ENCODE measurements at regions not wholly inside any gene's neighbourhood (a gene's known extent, or its start where the extent isn't known, plus 50 kb on each side); places are given as distances from the start of the nearest gene placed in this dataset.

DNA sequence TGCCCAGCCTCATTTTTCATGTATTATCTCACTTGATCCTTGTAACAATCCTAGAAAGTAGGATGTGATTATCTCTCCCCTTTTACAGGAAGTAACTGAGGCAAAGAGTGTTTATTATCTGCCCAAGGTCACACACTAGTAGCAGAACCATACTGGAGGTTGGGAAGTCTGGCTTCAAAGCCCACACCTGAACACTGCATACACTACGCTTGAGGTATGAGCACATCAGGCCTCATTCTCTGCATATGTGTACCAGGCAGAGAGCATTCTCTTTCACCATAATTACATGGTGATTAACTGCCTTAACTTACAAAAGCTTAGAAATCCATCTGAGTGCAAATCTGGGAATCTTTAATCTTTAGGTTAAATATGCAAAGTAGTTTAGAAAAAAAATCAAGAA is 361.8 kb downstream of the MFSD1 start:
- intact Hi-C loops (cut with micrococcal nuclease; ENCODE audit: unreplicated experiment), result no loop called here
- CTCF ChIA-PET, result no interaction called here
- no TSS peak for BruUV-seq (replicated peaks)

DNA sequence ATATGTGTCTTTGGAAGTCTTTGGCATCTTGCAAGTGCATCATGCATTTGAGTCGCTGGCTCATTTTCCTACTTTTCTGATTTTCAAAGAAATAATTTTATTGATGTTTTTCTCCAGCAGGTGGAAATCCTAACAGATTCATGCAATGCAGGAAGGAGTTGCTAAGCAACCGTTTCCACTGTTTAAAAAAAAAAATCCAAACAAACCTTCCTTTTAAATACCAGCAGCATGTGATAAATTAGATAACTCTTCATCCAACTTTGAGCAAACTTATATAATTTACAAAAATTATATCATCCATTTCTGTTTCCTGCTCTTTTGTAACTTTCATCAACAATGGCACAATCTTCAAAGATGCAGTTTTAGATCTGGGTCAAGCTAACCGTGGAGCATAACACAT is 364.1 kb downstream of the MFSD1 start:
- no TSS peak for BruUV-seq (replicated peaks)
- intact Hi-C loops (cut with micrococcal nuclease; ENCODE audit: unreplicated experiment), result no loop called here
- TF ChIP-seq, protein P1, sequence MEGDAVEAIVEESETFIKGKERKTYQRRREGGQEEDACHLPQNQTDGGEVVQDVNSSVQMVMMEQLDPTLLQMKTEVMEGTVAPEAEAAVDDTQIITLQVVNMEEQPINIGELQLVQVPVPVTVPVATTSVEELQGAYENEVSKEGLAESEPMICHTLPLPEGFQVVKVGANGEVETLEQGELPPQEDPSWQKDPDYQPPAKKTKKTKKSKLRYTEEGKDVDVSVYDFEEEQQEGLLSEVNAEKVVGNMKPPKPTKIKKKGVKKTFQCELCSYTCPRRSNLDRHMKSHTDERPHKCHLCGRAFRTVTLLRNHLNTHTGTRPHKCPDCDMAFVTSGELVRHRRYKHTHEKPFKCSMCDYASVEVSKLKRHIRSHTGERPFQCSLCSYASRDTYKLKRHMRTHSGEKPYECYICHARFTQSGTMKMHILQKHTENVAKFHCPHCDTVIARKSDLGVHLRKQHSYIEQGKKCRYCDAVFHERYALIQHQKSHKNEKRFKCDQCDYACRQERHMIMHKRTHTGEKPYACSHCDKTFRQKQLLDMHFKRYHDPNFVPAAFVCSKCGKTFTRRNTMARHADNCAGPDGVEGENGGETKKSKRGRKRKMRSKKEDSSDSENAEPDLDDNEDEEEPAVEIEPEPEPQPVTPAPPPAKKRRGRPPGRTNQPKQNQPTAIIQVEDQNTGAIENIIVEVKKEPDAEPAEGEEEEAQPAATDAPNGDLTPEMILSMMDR (IDR thresholded peaks at IDR 0.05; ENCODE audit: insufficient read depth in 1 of 2, low read depth in 1 of 2, low read length in 1 of 2, severe bottlenecking in 1 of 2, unreplicated experiment in 1 of 2), result no peak
- Mint-ChIP-seq H3K4me1 (ENCODE audit: low read depth, unreplicated experiment) (no peaks in the 10 kb centered on the region), H3K27me3 (ENCODE audit: insufficient read depth, unreplicated experiment) (no peaks in the 10 kb centered on the region), H3K4me3 (ENCODE audit: unreplicated experiment) (no peak overlapping the region), H3K36me3 (ENCODE audit: insufficient read depth, unreplicated experiment) (no peaks in the 10 kb centered on the region), H3K27ac (ENCODE audit: unreplicated experiment) (no peak overlapping the region), H3K9me3 (ENCODE audit: unreplicated experiment) (no peaks in the 10 kb centered on the region)
- 0 out of 2 replicates have a peak, but pooled peaks cover 5% of the 10 kb centered on the region for H3K4me1 ChIP-seq
- no peaks in the 10 kb centered on the region for H3K9me3 ChIP-seq
- no peaks in the 10 kb centered on the region for H3K27me3 ChIP-seq (replicated peaks; ENCODE audit: control insufficient read depth, insufficient read depth, low read length)
- CTCF ChIA-PET, result no interaction called here
- no peaks in the 10 kb centered on the region for H3K36me3 ChIP-seq (ENCODE audit: control insufficient read depth, insufficient read depth, low read length)
- no peak overlapping the region for H3K4me3 ChIP-seq (ENCODE audit: low read depth, low read length)
- POLR2A ChIA-PET, result no interaction called here
- DNase-seq, result no peak

More for the DNA sequence above, 361.8 kb downstream of the MFSD1 start:
- no peaks in the 10 kb centered on the region for H3K36me3 ChIP-seq (ENCODE audit: control insufficient read depth, insufficient read depth, low read length)
- no peaks in the 10 kb centered on the region for H3K36me3 Mint-ChIP-seq (ENCODE audit: insufficient read depth, unreplicated experiment)
- no peaks in the 10 kb centered on the region for H3K9me3 ChIP-seq
- no peak overlapping the region for H3K4me3 Mint-ChIP-seq (ENCODE audit: unreplicated experiment)
- POLR2A ChIA-PET, result no interaction called here
- H3K27ac Mint-ChIP-seq (ENCODE audit: unreplicated experiment), result no peak overlapping the region
- no peaks in the 10 kb centered on the region for H3K4me1 ChIP-seq
- no peak overlapping the region for H3K4me3 ChIP-seq (ENCODE audit: low read depth, low read length)
- H3K9me3 Mint-ChIP-seq (ENCODE audit: unreplicated experiment), result no peaks in the 10 kb centered on the region
- no peaks in the 10 kb centered on the region for H3K4me1 Mint-ChIP-seq (ENCODE audit: low read depth, unreplicated experiment)
- H3K27me3 ChIP-seq (replicated peaks; ENCODE audit: control insufficient read depth, insufficient read depth, low read length), result no peaks in the 10 kb centered on the region
- TF ChIP-seq, protein P1 (IDR thresholded peaks at IDR 0.05; ENCODE audit: insufficient read depth in 1 of 2, low read depth in 1 of 2, low read length in 1 of 2, severe bottlenecking in 1 of 2, unreplicated experiment in 1 of 2), result no peak
- DNase-seq, result no peak
- H3K27me3 Mint-ChIP-seq (ENCODE audit: insufficient read depth, unreplicated experiment), result peaks cover 3% of the 10 kb centered on the region

DNA sequence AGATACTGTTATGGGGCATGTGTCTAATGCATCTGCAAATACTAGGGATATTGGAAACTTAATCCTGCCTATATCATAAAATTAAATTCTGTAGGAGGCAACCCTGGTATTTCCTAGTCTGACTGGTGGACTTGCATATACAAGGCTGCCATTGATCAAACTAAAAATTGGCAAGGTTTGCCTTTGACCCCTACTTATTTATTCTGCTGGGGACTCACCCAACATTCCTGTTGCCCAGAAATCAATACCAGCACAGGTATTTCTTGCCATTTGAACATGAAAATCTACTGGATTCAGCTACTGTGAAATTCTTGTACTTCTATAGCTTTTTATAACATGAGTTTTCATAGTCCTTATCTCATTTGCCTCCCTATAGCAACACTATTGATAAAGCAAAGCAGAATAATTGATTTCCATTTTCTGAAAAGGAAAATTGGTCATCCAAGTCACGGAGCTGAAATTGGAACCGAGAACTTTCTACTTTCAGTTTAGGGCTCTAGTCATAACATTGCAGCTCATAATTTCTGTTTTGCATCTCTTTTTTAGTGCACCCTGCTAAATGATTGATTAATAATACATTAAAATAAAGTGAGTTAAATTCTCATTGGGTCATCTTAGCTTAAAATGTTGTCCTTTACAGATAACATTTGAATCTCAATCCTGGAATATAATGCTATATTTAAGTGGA is 365.2 kb downstream of the MFSD1 start:
- ChIA-PET CTCF (no interaction called here), POLR2A (no interaction called here)
- H3K36me3 Mint-ChIP-seq (ENCODE audit: insufficient read depth, unreplicated experiment), result no peaks in the 10 kb centered on the region
- intact Hi-C loops (cut with micrococcal nuclease; ENCODE audit: unreplicated experiment), result no loop called here
- H3K27me3 Mint-ChIP-seq (ENCODE audit: insufficient read depth, unreplicated experiment), result no peaks in the 10 kb centered on the region
- H3K9me3 Mint-ChIP-seq (ENCODE audit: unreplicated experiment), result no peaks in the 10 kb centered on the region
- DNase-seq, result no peak
- no peak overlapping the region for H3K27ac Mint-ChIP-seq (ENCODE audit: unreplicated experiment)
- Histone ChIP-seq H3K9me3 (no peaks in the 10 kb centered on the region), H3K4me3 (ENCODE audit: low read depth, low read length) (no peak overlapping the region), H3K36me3 (ENCODE audit: control insufficient read depth, insufficient read depth, low read length) (no peaks in the 10 kb centered on the region), H3K4me1 (0 out of 2 replicates have a peak, but pooled peaks cover 5% of the 10 kb centered on the region), H3K27me3 (replicated peaks; ENCODE audit: control insufficient read depth, insufficient read depth, low read length) (no peaks in the 10 kb centered on the region)
- no peaks in the 10 kb centered on the region for H3K4me1 Mint-ChIP-seq (ENCODE audit: low read depth, unreplicated experiment)
- TF ChIP-seq, protein P1 (IDR thresholded peaks at IDR 0.05; ENCODE audit: insufficient read depth in 1 of 2, low read depth in 1 of 2, low read length in 1 of 2, severe bottlenecking in 1 of 2, unreplicated experiment in 1 of 2), result no peak
- no peak overlapping the region for H3K4me3 Mint-ChIP-seq (ENCODE audit: unreplicated experiment)
- BruUV-seq (replicated peaks), result no TSS peak
